D341Med (cell line): ENCODE measurements at regions not wholly inside any gene's neighbourhood (a gene's known extent, or its start where the extent isn't known, plus 50 kb on each side); places are given as distances from the start of the nearest gene placed in this dataset.

Source experiments
- DNase-seq: peaks from one replicate; pipeline ENCODE4 v3.0.0; 2012; ENCODE audit warnings: low spot score

DNA sequence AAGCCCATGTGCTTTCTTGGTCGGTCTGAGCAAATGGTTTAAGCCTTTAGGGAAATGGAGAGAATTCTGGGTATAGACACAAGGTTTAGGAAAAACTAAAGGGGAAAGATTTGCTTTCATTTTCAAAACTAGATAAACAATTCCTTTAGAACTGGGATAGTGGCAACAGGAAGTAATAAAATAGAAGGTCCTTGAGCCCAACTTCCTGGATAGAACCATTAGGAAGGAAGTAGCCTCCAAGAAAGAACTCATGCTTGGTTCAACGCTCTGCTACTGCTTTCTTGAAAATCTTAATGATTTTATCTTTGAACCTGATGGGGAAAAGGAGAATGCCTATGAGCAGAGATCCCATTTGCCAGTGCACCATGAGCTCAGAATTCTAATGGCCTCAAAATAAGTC lies 147.0 kb upstream of the THRB start:
- DNase-seq, result no peak

DNA sequence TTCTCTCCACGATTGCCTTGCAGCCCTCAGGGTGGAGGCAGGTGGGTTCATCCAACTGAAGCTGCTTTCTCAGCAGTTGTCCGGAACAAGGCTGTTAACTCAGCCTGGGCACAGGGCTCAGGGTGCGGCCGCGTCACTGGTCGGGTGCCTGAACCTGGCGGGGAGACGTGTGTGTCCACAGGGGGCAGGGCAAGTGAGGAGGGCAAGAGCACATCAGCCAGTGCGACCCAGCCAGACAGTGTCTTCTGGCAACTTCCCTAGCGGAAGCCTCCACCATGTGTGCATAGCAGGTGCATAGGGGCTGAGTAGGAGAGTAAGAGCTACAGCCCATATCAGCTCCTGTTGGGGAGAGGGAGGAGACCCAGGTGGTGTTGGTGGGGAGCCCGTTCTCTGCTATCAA lies 150.4 kb upstream of the THRB start:
- no peak for DNase-seq

DNA sequence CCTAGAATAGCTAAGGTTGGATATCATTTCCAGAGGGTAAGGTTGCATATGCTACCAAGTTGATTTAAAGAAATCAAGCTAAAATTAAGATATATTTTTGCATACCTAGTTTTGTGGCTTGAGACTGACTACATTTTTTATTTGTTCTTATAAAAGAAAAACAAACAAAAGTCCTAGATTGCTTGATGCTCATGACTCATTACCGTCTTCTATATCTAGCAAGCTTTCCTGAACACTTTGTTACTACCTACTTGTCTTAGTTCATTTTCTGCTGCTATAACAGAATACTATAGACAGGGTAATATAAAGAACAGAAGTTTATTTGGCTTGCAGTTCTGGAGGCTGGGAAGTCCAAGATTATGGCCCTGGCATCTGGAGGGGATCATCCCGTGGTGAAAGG lies 152.1 kb upstream of the THRB start:
- no peak for DNase-seq

DNA sequence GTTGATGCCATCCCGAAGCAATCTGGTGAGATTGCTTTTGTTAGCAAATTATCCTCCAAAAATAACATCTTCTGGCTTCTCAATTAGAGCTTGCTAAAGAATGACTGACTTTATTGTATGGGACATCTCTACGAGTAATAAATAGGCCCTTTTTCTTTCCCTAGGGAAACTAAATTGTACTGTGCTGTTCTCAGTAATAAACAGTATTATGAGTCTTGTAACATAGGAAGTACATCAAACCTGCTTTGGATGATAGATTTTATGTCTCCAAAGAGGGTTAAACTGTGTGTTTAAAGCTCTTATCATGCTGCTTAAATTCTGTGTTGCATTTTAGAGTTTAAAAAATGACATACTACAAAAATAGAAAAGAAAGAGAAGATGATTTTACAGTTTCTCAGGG lies 153.4 kb upstream of the THRB start:
- DNase-seq, result no peak

DNA sequence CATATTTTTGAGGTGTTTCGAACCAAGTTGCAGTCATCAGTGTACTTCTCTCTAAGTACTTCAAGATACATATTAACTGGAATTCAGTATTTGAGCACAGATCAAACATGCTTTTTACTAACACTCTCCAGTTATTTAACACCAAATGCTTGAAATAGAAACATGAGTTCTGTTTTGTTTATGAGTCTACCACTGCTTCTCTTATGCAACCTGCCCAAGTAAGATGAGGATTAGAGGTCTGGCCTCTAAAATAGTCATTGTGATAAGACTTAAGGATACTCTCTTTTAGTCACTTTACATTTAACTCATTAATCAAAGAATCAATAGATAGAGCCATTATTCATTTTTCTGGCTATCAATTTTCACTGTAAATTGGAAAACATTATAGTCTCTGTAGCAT lies 156.2 kb upstream of the THRB start:
- no peak for DNase-seq

DNA sequence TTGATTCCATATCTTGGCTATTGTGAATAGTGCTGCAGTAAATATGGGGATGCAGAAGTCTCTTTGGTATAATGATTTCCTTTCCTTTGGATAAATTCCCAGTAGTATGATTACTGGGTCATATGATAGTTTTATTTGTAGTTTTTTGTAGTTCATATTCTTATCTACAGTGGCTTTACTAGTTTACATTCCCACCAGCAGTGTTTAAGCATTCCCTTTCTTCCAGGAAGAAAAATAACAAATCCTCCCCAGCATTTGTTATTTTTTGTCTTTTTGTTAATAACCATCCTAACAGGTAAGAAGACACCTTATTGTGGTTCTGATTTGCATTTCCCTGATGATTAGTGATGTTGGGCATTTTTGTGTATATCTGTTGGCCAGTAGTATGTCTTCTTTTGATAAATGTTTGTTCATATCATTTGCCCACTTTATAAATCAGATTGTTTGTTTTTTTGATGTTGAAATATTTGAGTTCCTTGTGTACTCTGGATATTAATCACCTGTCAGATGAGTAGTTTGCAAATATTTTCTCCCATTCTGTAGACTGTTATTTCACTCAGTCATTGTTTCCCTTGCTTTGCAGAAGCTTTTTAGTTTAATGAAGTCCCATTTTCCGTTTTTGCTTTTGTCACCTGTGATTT lies 163.3 kb upstream of the THRB start:
- no peak for DNase-seq

DNA sequence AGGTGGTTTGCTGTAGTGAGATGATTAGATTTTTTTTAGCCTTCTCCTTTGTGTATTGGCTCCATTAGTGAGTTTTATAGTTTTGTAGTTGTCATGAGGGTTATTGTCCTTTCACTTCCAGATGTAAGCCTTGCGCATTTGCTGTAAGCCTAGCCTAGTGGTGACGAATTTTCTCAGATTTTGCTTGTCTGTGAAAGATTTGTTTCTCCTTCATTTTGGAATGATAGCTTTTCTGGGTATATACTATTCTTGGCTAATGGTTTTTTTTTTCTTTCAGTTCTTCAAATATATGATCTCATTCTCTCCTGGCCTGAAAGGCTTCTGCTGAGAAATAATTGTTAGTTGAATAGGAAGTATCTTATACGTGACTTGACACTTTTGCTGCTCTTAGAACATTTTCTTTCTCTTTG lies 166.5 kb upstream of the THRB start:
- DNase-seq, result no peak

DNA sequence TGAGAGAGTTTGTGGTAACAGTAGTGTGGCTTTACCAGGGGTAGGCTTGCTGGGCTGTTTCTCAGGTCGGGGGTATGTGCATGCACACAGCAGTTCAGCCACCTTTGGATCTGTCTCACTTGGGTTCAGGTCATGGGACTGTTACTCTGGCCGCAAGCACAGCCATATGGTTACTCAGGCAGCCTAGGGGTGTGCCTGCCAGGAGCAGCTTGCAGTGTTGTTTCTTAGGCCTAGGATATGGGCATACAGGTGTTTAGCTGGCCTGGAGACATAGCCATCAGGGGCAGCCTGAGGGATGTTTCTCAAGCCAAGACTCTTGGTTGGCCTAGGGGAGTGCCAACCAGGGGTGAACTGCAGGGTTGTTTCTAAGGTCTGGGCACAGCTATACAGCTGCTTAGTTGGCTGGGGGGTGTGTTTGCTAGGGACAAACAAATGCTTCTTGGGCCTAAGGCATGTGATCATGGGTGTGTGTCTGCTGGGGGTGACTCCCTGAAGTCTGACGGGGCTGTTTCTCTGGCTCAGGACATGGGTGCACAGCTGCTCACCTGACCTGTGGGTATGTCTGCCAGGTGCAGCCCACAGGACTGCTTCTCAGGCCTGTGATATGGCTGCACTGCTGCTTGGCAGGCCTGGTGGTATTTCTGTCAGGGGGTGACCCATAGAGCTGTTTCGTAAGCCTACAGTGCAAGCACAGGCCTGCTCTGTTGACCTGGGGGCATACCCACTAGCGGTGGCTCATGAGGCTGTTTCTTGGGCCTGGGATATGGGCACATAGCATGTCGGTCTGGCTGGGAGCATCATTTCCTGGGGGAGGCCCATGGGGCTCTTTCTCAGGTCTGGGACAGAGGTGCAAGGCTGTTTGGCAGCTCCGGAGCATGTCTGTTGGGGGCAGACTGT lies 168.0 kb upstream of the THRB start:
- no peak for DNase-seq

DNA sequence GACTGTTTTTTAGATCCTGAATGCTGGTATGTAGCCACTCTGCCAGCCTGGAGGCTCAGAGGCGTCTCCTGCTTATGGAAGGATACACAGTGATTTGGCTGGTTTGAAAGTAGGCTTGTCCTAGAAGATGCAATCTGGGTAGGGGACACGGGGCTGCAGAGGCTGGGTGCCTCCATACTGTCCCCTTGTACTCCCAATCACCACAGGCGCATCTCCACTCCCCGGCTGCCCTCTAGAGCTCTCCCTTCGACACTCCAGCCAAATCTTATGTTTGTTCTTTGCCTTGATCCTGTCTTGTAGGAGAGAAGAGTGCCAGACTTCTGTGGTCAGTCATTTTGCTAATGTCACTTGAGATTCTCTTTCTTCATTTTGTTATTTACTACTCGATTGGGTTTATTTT lies 168.8 kb upstream of the THRB start:
- DNase-seq, result no peak

DNA sequence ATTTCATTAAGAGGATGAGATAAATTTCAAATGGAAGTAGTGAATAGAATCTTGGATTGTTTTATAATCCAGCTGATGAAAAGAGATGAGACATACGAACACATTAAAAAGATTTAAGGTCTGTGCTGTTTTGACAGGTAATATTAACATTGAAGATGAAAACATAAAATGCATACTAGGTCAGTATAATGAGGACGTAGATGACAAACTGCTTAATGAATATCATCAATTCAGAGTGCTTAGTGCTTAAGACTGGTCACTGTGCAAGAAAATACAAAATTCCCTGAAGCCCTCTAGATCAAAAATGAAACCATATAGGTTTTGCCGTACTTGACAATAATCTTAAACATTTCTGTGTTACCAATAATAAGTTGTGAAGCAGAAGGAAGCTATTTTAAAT lies 173.4 kb upstream of the THRB start:
- DNase-seq, result no peak

DNA sequence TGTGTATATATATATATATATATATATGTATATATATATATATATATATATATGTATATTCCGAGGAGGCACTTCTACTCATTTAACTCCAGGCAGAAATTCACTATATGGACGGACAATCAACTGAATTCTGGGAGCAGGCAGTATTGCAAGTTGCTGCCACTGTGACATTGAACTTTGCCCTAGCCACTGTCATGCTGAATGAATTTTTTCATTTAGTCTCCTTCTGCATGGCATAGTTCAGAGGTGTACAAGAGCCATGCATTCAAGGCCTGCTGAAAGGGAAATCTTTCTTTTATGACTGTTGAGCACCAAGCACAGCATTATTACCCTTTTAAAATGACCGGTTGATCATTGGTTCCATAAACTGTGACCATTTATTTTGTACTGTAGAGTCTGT lies 176.2 kb upstream of the THRB start:
- DNase-seq, result no peak

DNA sequence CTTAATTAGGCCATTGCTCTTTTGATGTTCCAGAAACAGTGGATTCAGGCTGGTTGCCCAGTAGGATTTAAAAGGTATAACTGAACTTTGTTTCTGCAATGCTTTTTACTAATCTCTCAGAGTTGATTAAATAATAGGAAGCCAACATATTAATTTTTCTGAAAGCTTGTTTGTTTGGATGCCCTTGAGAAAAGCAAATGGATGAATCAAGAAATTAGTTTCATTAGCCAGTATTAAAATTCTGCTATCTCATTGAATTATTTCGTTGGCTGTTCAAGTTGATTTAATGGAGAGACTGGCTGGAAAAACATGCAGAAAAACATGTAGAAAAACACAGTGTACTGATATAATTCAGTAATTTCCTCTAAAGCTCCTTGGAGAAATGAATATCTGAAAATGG lies 178.9 kb upstream of the THRB start:
- no peak for DNase-seq

DNA sequence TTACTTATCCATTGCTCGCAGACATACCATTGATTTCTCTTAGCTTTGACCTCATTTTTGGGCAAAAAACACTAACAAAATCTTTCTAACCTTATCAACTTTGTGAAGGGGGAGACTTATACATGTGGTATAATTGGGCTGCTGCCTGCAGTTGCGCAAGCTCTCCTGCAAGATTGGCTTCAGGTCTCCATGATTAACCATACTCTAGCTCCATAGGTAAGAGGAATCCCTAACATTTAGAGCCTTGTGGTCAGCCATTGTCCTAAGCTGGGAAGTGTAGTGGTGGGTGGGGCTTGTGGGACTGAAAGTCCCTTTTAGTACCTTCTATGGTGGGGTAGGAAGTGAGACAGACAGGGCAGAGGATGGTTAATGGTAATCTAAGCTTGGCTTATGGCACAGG lies 179.6 kb upstream of the THRB start:
- no peak for DNase-seq

DNA sequence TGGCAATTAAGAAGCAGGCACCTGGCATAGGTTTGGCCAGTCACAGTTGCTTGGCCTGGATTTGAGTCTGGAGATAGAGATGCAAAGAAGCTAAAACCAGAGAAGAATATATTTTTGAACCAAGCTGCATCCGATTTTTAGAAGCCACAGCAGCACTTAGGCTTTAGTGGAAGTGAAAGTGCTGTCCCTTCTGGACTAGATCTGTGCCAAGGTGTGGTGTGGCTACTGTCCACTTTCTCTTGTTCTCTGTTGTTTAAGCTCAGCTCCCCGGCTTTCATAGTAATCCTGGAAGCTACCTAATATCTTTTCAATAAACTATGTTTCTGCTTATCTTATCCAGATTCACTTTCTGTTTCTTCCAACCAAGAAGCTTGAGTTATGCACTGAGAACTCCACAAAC lies 183.4 kb upstream of the THRB start:
- DNase-seq, result no peak

DNA sequence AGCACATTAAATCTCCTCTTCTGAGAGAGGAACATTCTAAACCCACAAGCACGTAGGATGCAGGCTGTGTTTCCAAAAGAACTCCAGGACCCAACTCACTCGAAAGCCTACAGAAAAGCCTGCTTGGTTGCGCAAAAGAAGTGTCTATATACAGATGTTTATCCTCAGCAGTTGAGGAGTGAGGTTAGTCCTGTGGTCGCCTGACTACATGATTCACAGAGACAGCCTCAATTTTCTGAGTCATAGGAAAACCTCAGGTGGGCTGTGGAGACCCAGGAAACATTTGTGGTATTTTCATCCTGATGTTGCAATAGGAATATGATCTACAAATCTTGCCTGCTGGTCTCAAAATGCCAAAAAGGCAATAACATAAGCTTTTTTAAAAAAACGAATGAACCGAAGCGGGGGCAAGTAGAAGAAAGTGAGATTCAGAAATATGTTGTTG lies 183.8 kb upstream of the THRB start:
- DNase-seq, result no peak

DNA sequence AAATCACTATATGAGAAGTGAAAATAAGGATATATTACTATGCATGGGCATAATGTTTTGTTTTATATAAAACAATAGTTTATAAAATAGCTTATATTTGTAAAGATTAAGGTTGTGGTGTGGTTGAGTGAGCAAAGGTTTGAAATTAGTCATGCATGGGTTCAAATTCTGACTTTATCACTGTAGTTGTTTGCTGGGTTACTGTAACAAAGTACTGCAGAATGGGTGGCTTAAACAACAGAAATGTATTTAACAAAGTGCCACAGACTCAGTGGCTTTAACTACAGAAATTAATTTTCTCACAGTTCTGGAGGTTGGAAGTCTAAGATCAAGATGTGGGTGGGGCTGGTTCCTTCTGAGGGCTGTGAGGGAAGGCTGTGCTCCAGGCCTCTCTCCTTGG lies 184.8 kb upstream of the THRB start:
- no peak for DNase-seq

DNA sequence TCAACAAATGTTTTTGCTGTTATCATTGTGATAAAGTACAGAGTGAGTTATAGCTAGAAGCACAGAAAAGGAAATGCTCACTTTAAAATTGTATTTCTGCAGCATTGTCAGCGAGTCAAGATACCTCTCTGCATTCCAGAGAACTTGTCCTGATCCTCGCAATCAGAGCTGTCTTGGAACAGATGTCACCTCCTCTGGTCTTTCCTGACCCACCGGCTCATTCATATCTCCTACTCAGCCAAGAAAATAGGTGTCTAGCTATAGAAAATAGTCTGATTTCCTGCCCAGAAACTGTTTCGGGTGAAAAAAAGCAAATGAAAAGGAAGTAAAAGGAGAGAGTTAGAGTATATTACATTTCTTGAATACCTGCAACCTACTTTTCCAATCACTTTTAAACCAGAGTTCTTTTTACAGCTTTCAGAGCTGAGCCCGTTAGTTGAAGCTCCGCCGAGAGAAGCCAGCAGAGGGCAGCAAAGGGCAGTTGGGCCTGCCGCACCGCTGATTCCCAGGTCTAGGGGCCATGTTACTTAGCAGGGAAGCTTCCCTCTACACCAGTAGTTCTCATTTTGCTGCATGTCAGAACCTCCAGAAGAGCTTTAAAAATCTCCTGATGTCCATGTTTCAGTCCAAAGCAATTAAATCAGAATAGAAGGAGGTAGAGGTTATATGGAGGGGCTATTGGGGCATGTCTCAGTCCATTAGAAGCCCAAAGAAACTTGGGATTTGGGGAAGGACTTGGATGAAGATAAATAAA lies 185.7 kb upstream of the THRB start:
- DNase-seq, result peak; percentile 82

DNA sequence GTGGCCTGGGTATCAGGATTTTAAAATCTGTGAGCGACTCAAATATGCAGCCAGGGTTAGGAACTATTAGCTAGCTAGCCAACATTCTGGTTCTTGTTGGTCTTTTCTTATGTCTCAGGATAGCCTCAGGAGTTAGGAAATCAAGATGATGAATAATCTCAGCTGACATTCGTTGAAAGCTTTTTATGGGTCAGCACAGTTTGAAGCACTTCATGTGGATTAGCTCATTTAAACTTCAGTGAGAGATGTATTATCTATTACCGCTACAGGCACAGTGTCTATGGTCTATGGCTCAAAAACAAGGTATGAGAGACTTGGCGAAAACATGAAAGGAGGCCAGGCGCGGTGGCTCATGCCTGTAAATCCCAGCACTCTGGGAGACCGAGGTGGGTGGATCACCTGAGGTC lies 187.5 kb upstream of the THRB start:
- DNase-seq, result no peak

DNA sequence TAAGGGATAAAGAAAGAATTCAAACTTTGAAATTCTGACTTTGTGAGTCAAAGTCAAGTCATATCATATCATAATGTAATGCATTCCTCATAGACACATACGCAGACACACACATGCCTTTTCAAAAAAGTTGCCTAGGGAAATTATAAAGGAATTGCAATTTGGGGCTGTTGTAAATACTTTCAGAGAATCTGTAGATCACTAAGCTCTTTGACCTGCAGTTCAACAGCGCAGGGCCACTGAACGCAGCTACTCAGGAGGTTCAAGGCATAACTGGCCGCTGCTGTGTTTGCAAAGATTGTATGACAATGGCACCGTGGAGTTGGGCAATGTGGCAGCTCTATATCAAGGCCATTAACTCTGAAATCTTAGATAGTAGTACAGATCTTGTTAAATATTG lies 188.4 kb upstream of the THRB start:
- DNase-seq, result no peak

DNA sequence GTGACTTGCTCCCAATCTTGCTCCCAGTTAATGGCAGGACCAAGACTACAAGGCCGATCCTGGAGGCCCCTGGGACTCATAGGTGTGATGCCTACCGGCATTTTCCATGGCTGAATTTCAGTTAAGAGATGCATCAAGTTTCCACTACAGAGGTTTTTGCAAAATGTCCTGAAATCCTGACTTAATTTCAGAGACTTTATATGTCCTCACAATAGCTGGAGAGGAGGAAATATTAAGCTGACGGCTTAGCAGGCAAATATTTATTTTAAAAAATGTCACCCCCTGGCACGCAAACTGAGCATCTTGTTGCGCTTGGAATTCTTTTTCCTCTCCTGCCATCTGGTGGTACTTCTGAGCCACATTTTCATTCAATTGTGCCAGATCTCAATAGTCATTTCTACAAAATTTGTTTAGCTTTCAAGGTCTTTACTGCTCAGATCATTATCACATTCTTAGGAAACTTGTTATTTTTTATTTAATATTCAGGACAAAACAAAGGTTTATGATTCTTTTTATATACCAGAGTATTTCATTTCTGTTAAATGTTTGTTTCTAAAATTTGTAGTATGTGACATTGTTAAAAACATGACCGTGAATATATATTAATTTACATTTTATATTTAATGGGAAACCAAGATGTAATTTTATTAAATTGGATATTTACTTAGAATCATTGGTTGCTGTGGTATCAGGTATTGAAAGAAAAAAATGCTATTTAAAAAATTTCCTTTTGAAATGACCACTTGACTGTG lies 189.2 kb upstream of the THRB start:
- peak; percentile 51 for DNase-seq

DNA sequence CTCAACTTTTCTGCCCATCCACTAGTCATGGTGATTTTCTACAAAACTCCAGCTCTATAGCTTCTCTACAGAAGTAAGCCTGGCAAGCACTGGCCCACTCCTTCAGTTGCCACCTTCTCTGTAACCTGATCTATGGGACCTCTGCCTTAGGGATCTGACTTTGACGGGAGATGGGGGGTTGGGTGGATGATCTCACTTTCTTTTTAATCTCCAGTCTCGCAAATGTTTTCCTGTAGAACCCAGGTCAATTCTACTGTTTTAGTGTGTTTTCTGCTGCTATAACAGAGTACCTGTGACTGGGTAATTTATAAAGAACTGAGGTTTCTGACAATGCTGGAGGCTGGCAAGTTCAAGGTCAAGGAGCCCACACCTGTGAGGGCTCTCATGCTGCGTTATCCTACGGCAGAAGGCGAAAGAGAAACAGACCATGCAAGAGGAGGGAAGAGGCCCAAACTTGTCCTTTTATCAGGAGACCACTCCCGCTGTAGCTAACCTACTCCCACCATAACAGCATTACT lies 189.9 kb upstream of the THRB start:
- no peak for DNase-seq

DNA sequence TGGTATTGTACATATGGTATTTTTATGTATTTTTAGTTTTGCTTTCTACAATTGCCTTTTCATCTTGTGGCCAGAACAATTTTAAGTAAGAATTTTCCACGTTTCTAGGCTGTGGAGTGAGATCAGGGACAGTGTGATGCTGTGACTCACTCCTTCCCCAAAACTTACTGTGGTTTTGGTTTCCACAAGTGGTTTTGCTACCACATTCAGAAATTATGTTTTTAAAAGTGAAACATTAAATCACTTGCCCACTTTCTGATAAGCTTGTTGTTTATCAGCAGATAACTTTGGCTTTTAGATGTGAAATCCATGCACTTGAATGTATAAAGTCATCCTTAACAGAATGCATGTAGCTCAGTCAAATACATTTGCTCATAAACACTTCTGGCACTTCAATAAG lies 192.2 kb upstream of the THRB start:
- no peak for DNase-seq
